HCT116 (cell line): ENCODE measurements at regions not wholly inside any gene's neighbourhood (a gene's known extent, or its start where the extent isn't known, plus 50 kb on each side); places are given as distances from the start of the nearest gene placed in this dataset.

Source experiments
- ATAC-seq: fragments of 200-7000 bp; cut with Tn5 transposase; 2 replicates; pipeline ENCODE4 v1.9.1; 2020; ENCODE audit warnings: mild to moderate bottlenecking, moderate library complexity
- BruUV-seq: library from RNA; stranded (reverse); fragments of 400-500 nt; replicated peaks from 2 replicates; lab custom pipeline; 2021; lab: Mats Ljungman, UMichigan
- CTCF ChIA-PET: fragments of 300-600 bp; sonication (Branson Sonifier 250); formaldehyde crosslinking; loops from one replicate; lab custom pipeline; 2021; ENCODE audit warnings: antibody characterized with exemption; lab: Charles Lee
- POLR2A ChIA-PET: fragments of 300-600, 350-600 bp; sonication (Branson Sonifier 250); formaldehyde crosslinking; loops from one replicate; lab custom pipeline; 2021; ENCODE audit warnings: antibody characterized with exemption; lab: Charles Lee
- RAD21 ChIA-PET, 2 experiments: fragments of 300-600 bp; sonication (Branson Sonifier 250); formaldehyde crosslinking; loops; one replicate each; lab custom pipeline; 2023; ENCODE audit warnings: low total read pairs in 2 of 2; ENCODE audit not compliant: uncharacterized antibody in 2 of 2, unreplicated experiment in 2 of 2, low non-redundant PET in 1 of 2; lab: Charles Lee
- DNase-seq: peaks from one replicate; pipeline ENCODE4 v3.0.0-alpha.2; 2010; ENCODE audit warnings: low read depth, low spot score
- H2AFZ ChIP-seq: fragments of 200-600 bp; shearing (Covaris generic), sonication (generic); 2 replicates; pipeline ENCODE4 v1.6.1; 2017; ENCODE audit warnings: low read depth, mixed run types, mixed read lengths, antibody characterized with exemption, low read length; ENCODE audit not compliant: poor library complexity, severe bottlenecking
- H3K27ac ChIP-seq: 2 replicates; pipeline ENCODE4 v1.5.1; 2012; ENCODE audit warnings: low read depth, low read length
- H3K27me3 ChIP-seq: fragments of 200-600 bp; sonication (generic); 2 replicates; pipeline ENCODE4 v1.6.1; 2016; ENCODE audit warnings: mixed run types, low read length, mixed read lengths; ENCODE audit not compliant: insufficient read depth
- H3K36me3 ChIP-seq, 2 experiments: fragments of 200-500 bp in 1 of 2; fragments of 200-600 bp in 1 of 2; sonication (Bioruptor generic) in 1 of 2; sonication (generic) in 1 of 2; 2 replicates each; pipeline versions ENCODE4 v1.5.1 to v1.6.1; 2014 to 2016; ENCODE audit warnings: low read length in 2 of 2, inconsistent platforms in 1 of 2, mixed read lengths in 1 of 2, mixed run types in 1 of 2; ENCODE audit not compliant: insufficient read depth in 2 of 2, control insufficient read depth in 1 of 2
- H3K4me1 ChIP-seq, 2 experiments: fragments of 200-600 bp in 1 of 2; sonication (generic) in 1 of 2; 2 replicates each; pipeline versions ENCODE4 v1.5.1 to v1.6.1; 2012 to 2017; ENCODE audit warnings: low read length in 2 of 2, inconsistent platforms in 1 of 2, mild to moderate bottlenecking in 1 of 2, mixed read lengths in 1 of 2, mixed run types in 1 of 2, moderate library complexity in 1 of 2; ENCODE audit not compliant: insufficient read depth in 2 of 2, control insufficient read depth in 1 of 2
- H3K4me2 ChIP-seq: fragments of 200-600 bp; sonication (generic); 2 replicates; pipeline ENCODE4 v1.6.1; 2017; ENCODE audit warnings: mixed run types, low read length, mixed read lengths
- H3K4me3 ChIP-seq, 2 experiments: fragments of 200-600 bp in 1 of 2; sonication (generic) in 1 of 2; replicated peaks in 1 of 2; 2 replicates each; pipeline ENCODE4 v1.5.1; 2011 to 2016; ENCODE audit warnings: low read length in 2 of 2, control low read depth in 1 of 2, low read depth in 1 of 2, mild to moderate bottlenecking in 1 of 2, mixed read lengths in 1 of 2, mixed run types in 1 of 2
- H3K79me2 ChIP-seq: fragments of 200-600 bp; sonication (generic); 2 replicates; pipeline ENCODE4 v1.6.1; 2017; ENCODE audit warnings: mild to moderate bottlenecking, mixed run types, low read length, moderate library complexity, mixed read lengths; ENCODE audit not compliant: insufficient read depth
- H3K9ac ChIP-seq: fragments of 200-600 bp; sonication (generic); 2 replicates; pipeline ENCODE4 v1.6.1; 2016; ENCODE audit warnings: low read length, mixed read lengths
- H3K9me2 ChIP-seq: fragments of 200-600 bp; sonication (generic), shearing (Covaris generic); 2 replicates; pipeline ENCODE4 v1.6.1; 2017; ENCODE audit warnings: mixed run types, mild to moderate bottlenecking, moderate library complexity; ENCODE audit not compliant: insufficient read depth
- H3K9me3 ChIP-seq, 2 experiments: fragments of 200-500 bp in 1 of 2; fragments of 200-600 bp in 1 of 2; sonication (Bioruptor generic) in 1 of 2; sonication (generic) in 1 of 2; 2 replicates each; pipeline ENCODE4 v1.6.1; 2014 to 2017; ENCODE audit warnings: low read length in 2 of 2, mixed read lengths in 2 of 2, inconsistent platforms in 1 of 2, low read depth in 1 of 2, mild to moderate bottlenecking in 1 of 2, mixed run types in 1 of 2, moderate library complexity in 1 of 2; ENCODE audit not compliant: control insufficient read depth in 1 of 2, insufficient read depth in 1 of 2
- H4K20me1 ChIP-seq: fragments of 200-600 bp; sonication (generic), shearing (Covaris generic); 2 replicates; pipeline ENCODE4 v1.6.1; 2017; ENCODE audit warnings: mixed run types, mild to moderate bottlenecking, moderate library complexity; ENCODE audit not compliant: insufficient read depth
- CBX3 ChIP-seq: IDR thresholded peaks from 2 replicates; pipeline ENCODE4 v1.6.1; 2012; ENCODE audit warnings: low read depth
- CEBPB ChIP-seq: IDR thresholded peaks from 2 replicates; pipeline ENCODE4 v1.6.1; 2012; ENCODE audit warnings: low read depth
- ELF1 ChIP-seq: IDR thresholded peaks from 2 replicates; pipeline ENCODE4 v1.6.1; 2012; ENCODE audit warnings: low read depth, borderline replicate concordance
- EZH2phosphoT487 ChIP-seq: fragments of 200-600 bp; IDR thresholded peaks from 2 replicates; pipeline ENCODE4 v1.6.1; 2018; ENCODE audit warnings: antibody characterized with exemption, borderline replicate concordance
- FOSL1 ChIP-seq: IDR thresholded peaks from 2 replicates; pipeline ENCODE4 v1.6.1; 2012; ENCODE audit warnings: low read depth
- POLR2AphosphoS5 ChIP-seq: IDR thresholded peaks from 2 replicates; pipeline ENCODE4 v1.6.1; 2011; ENCODE audit warnings: mild to moderate bottlenecking, low read depth, low read length, moderate library complexity
- RAD21 ChIP-seq: IDR thresholded peaks from 2 replicates; pipeline ENCODE4 v1.6.1; 2012; ENCODE audit warnings: low read depth, mild to moderate bottlenecking
- SIN3A ChIP-seq: IDR thresholded peaks from 2 replicates; pipeline ENCODE4 v1.6.1; 2012; ENCODE audit warnings: low read depth
- SP1 ChIP-seq: IDR thresholded peaks from 2 replicates; pipeline ENCODE4 v1.6.1; 2012; ENCODE audit warnings: low read depth
- SRF ChIP-seq: IDR thresholded peaks from 2 replicates; pipeline ENCODE4 v1.6.1; 2012; ENCODE audit warnings: low read depth
- TCF7L2 ChIP-seq: IDR thresholded peaks from 2 replicates; pipeline ENCODE4 v1.7.0; 2011; ENCODE audit warnings: borderline replicate concordance, inconsistent platforms; ENCODE audit not compliant: insufficient read depth, insufficient read length; ENCODE audit errors: extremely low read depth
- YY1 ChIP-seq: IDR thresholded peaks from 2 replicates; pipeline ENCODE4 v1.6.1; 2011; ENCODE audit warnings: low read length, low read depth, moderate library complexity, mild to moderate bottlenecking; ENCODE audit not compliant: insufficient replicate concordance; ENCODE audit errors: extremely low read depth
- ZNF274 ChIP-seq: fragments of 200-500 bp; sonication (Bioruptor generic); IDR thresholded peaks from 2 replicates; pipeline ENCODE4 v1.6.1; 2014; ENCODE audit warnings: mild to moderate bottlenecking, low read depth, low read length, inconsistent platforms
- intact Hi-C: fragments of 100-400 bp; cut with micrococcal nuclease; formaldehyde crosslinking; loops from 2 replicates; pipeline ENCODE4 v1.10.0; 2022
- TF ChIP-seq, protein P1 (sequence below): IDR thresholded peaks from 2 replicates; pipeline ENCODE4 v1.6.1; 2011; ENCODE audit warnings: mild to moderate bottlenecking, low read length, moderate library complexity; ENCODE audit not compliant: insufficient replicate concordance; ENCODE audit errors: extremely low read depth

GRCh38 chr1:36667836-36668235, 185.1 kb upstream of the CSF3R start:
- no peaks in the 10 kb centered on the region for H3K4me1 ChIP-seq
- no peaks in the 10 kb centered on the region for H4K20me1 ChIP-seq
- ChIA-PET POLR2A (no interaction called here), CTCF (no interaction called here), RAD21 (no interaction called here)
- no peak overlapping the region for H3K9ac ChIP-seq
- no peaks in the 10 kb centered on the region for H3K9me3 ChIP-seq
- no peaks in the 10 kb centered on the region for H3K36me3 ChIP-seq
- BruUV-seq: no TSS peak
- H3K27ac ChIP-seq: no peak overlapping the region
- H3K79me2 ChIP-seq: no peaks in the 10 kb centered on the region
- H3K27me3 ChIP-seq: peaks cover 46% of the 10 kb centered on the region
- no peak overlapping the region for H3K4me2 ChIP-seq
- H3K4me3 ChIP-seq: no peak overlapping the region
- ATAC-seq: no peak
- H2AFZ ChIP-seq: no peak overlapping the region
- H3K9me2 ChIP-seq: no peaks in the 10 kb centered on the region
- no peak for TF ChIP-seq FOSL1
- TF ChIP-seq SRF: no peak
- no peak for TF ChIP-seq SP1
- no peak for TF ChIP-seq ZNF274
- TF ChIP-seq YY1: no peak
- TF ChIP-seq CEBPB: no peak
- no peak for TF ChIP-seq CBX3
- TF ChIP-seq RAD21: no peak
- TF ChIP-seq SIN3A: no peak
- TF ChIP-seq, all 23 proteins: peak for 0
- no peak for DNase-seq
- intact Hi-C loops: no loop called here

GRCh38 chr1:36667256-36667655, 184.5 kb upstream of the CSF3R start:
- ATAC-seq: no peak
- no peak overlapping the region for H3K27ac ChIP-seq
- no peaks in the 10 kb centered on the region for H3K9me3 ChIP-seq
- RAD21 ChIA-PET: no interaction called here
- H3K79me2 ChIP-seq: no peaks in the 10 kb centered on the region
- no peaks in the 10 kb centered on the region for H3K4me1 ChIP-seq
- intact Hi-C loops: no loop called here
- H3K4me3 ChIP-seq: no peak overlapping the region
- no peak overlapping the region for H2AFZ ChIP-seq
- POLR2A ChIA-PET: no interaction called here
- no TSS peak for BruUV-seq
- DNase-seq: no peak
- H3K27me3 ChIP-seq: peaks cover 45% of the 10 kb centered on the region
- no peak overlapping the region for H3K4me2 ChIP-seq
- CTCF ChIA-PET: no interaction called here
- TF ChIP-seq ELF1 (no peak), RAD21 (no peak), TCF7L2 (no peak), FOSL1 (no peak), CBX3 (no peak), CEBPB (no peak), SIN3A (no peak), POLR2AphosphoS5 (no peak), EZH2phosphoT487 (no peak)
- TF ChIP-seq, protein P1, sequence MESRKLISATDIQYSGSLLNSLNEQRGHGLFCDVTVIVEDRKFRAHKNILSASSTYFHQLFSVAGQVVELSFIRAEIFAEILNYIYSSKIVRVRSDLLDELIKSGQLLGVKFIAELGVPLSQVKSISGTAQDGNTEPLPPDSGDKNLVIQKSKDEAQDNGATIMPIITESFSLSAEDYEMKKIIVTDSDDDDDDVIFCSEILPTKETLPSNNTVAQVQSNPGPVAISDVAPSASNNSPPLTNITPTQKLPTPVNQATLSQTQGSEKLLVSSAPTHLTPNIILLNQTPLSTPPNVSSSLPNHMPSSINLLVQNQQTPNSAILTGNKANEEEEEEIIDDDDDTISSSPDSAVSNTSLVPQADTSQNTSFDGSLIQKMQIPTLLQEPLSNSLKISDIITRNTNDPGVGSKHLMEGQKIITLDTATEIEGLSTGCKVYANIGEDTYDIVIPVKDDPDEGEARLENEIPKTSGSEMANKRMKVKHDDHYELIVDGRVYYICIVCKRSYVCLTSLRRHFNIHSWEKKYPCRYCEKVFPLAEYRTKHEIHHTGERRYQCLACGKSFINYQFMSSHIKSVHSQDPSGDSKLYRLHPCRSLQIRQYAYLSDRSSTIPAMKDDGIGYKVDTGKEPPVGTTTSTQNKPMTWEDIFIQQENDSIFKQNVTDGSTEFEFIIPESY: no peak
- no peaks in the 10 kb centered on the region for H4K20me1 ChIP-seq
- no peaks in the 10 kb centered on the region for H3K36me3 ChIP-seq
- H3K9ac ChIP-seq: no peak overlapping the region
- H3K9me2 ChIP-seq: no peaks in the 10 kb centered on the region
